ENCODE measurements at regions not wholly inside any gene's neighbourhood (a gene's known extent, or its start where the extent isn't known, plus 50 kb on each side); places are given as distances from the start of the nearest gene placed in this dataset.
A peak's percentile ranks its signal among the peaks of the same experiment; 100 is the strongest.

GRCh38 chr7:33736521-33737221, 168.7 kb upstream of the BMPER start:
- H3K36me3 ChIP-seq (ENCODE audit: control insufficient read depth in 3 of 3, insufficient read depth in 2 of 3, low read depth in 1 of 3, low read length in 3 of 3) = no peaks in the 10 kb centered on the region
- H3K27ac ChIP-seq (ENCODE audit: low read depth in 1 of 3, low read length in 2 of 3) = no peak overlapping the region
- 63 to 82% (median 72%) methylated on average over 6 of the region's 6 CpGs for WGBS, 3 donors
- no peak overlapping the region for H3K4me3 ChIP-seq (ENCODE audit: low read depth in 1 of 3, low read length in 3 of 3)
- H3K9me3 ChIP-seq (ENCODE audit: control insufficient read depth in 2 of 2, insufficient read depth in 1 of 2, low read depth in 1 of 2, low read length in 1 of 2) = no peaks in the 10 kb centered on the region
- peaks cover 0 to 12% (median 0%) of the 10 kb centered on the region in 3 donors for H3K4me1 ChIP-seq (ENCODE audit: control insufficient read depth in 3 of 3, insufficient read depth in 2 of 3, low read depth in 1 of 3, low read length in 2 of 3)
- DNase-seq (peak in 1 of 2 donors; percentile 4), FAIRE-seq (no peak)
- H3K27me3 ChIP-seq (ENCODE audit: control insufficient read depth in 3 of 3, insufficient read depth in 3 of 3, low read length in 3 of 3) = no peaks in the 10 kb centered on the region

GRCh38 chr7:33738260-33738935, 166.9 kb upstream of the BMPER start:
- FAIRE-seq (no peak), DNase-seq (no peak)
- Histone ChIP-seq H3K36me3 (ENCODE audit: control insufficient read depth in 3 of 3, insufficient read depth in 2 of 3, low read depth in 1 of 3, low read length in 3 of 3) (no peaks in the 10 kb centered on the region), H3K4me1 (ENCODE audit: control insufficient read depth in 3 of 3, insufficient read depth in 2 of 3, low read depth in 1 of 3, low read length in 2 of 3) (peaks cover 0 to 8% (median 0%) of the 10 kb centered on the region in 3 donors), H3K4me3 (ENCODE audit: low read depth in 1 of 3, low read length in 3 of 3) (no peak overlapping the region), H3K9me3 (ENCODE audit: control insufficient read depth in 2 of 2, insufficient read depth in 1 of 2, low read depth in 1 of 2, low read length in 1 of 2) (no peaks in the 10 kb centered on the region), H3K27ac (ENCODE audit: low read depth in 1 of 3, low read length in 2 of 3) (no peak overlapping the region), H3K27me3 (ENCODE audit: control insufficient read depth in 3 of 3, insufficient read depth in 3 of 3, low read length in 3 of 3) (no peaks in the 10 kb centered on the region)
- 88 to 94% (median 92%) methylated on average over 3 of the region's 3 CpGs for WGBS, 3 donors

GRCh38 chr7:33739286-33739685, 166.1 kb upstream of the BMPER start:
- FAIRE-seq (no peak), DNase-seq (no peak)
- WGBS, 3 donors = 92 to 95% (median 93%) methylated on average over 4 of the region's 4 CpGs
- Histone ChIP-seq H3K36me3 (ENCODE audit: control insufficient read depth in 3 of 3, insufficient read depth in 2 of 3, low read depth in 1 of 3, low read length in 3 of 3) (no peaks in the 10 kb centered on the region), H3K9me3 (ENCODE audit: control insufficient read depth in 2 of 2, insufficient read depth in 1 of 2, low read depth in 1 of 2, low read length in 1 of 2) (no peaks in the 10 kb centered on the region), H3K4me1 (ENCODE audit: control insufficient read depth in 3 of 3, insufficient read depth in 2 of 3, low read depth in 1 of 3, low read length in 2 of 3) (peaks cover 0 to 4% (median 0%) of the 10 kb centered on the region in 3 donors), H3K27ac (ENCODE audit: low read depth in 1 of 3, low read length in 2 of 3) (no peak overlapping the region), H3K4me3 (ENCODE audit: low read depth in 1 of 3, low read length in 3 of 3) (no peak overlapping the region), H3K27me3 (ENCODE audit: control insufficient read depth in 3 of 3, insufficient read depth in 3 of 3, low read length in 3 of 3) (no peaks in the 10 kb centered on the region)

- Histone ChIP-seq H3K4me3 (ENCODE audit: low read depth in 1 of 3, low read length in 3 of 3) (no peak overlapping the region), H3K9me3 (ENCODE audit: control insufficient read depth in 2 of 2, insufficient read depth in 1 of 2, low read depth in 1 of 2, low read length in 1 of 2) (no peaks in the 10 kb centered on the region), H3K27ac (ENCODE audit: low read depth in 1 of 3, low read length in 2 of 3) (no peak overlapping the region), H3K27me3 (ENCODE audit: control insufficient read depth in 3 of 3, insufficient read depth in 3 of 3, low read length in 3 of 3) (no peaks in the 10 kb centered on the region), H3K36me3 (ENCODE audit: control insufficient read depth in 3 of 3, insufficient read depth in 2 of 3, low read depth in 1 of 3, low read length in 3 of 3) (no peaks in the 10 kb centered on the region), H3K4me1 (ENCODE audit: control insufficient read depth in 3 of 3, insufficient read depth in 2 of 3, low read depth in 1 of 3, low read length in 2 of 3) (no peaks in the 10 kb centered on the region)
- no peak for DNase-seq
- FAIRE-seq = no peak
- WGBS, 3 donors = 78 to 89% (median 86%) methylated on average over 5 to 6 of the region's 6 CpGs
Measured at GRCh38 chr7:33742521-33742920, 162.8 kb upstream of the BMPER start.

- H3K9me3 ChIP-seq (ENCODE audit: control insufficient read depth in 2 of 2, insufficient read depth in 1 of 2, low read depth in 1 of 2, low read length in 1 of 2) = no peaks in the 10 kb centered on the region
- H3K27ac ChIP-seq (ENCODE audit: low read depth in 1 of 3, low read length in 2 of 3) = peak overlapping the region in 1 of 3 donors; percentile 33
- no peaks in the 10 kb centered on the region for H3K4me1 ChIP-seq (ENCODE audit: control insufficient read depth in 3 of 3, insufficient read depth in 2 of 3, low read depth in 1 of 3, low read length in 2 of 3)
- WGBS, 3 donors = 89 to 93% (median 91%) methylated on average over 4 of the region's 4 CpGs
- FAIRE-seq (no peak), DNase-seq (no peak)
- H3K27me3 ChIP-seq (ENCODE audit: control insufficient read depth in 3 of 3, insufficient read depth in 3 of 3, low read length in 3 of 3) = no peaks in the 10 kb centered on the region
- no peak overlapping the region for H3K4me3 ChIP-seq (ENCODE audit: low read depth in 1 of 3, low read length in 3 of 3)
- H3K36me3 ChIP-seq (ENCODE audit: control insufficient read depth in 3 of 3, insufficient read depth in 2 of 3, low read depth in 1 of 3, low read length in 3 of 3) = no peaks in the 10 kb centered on the region
Measured at GRCh38 chr7:33742999-33743587, 162.2 kb upstream of the BMPER start.

GRCh38 chr7:33743594-33743993, 161.7 kb upstream of the BMPER start:
- DNase-seq = no peak
- Histone ChIP-seq H3K9me3 (ENCODE audit: control insufficient read depth in 2 of 2, insufficient read depth in 1 of 2, low read depth in 1 of 2, low read length in 1 of 2) (no peaks in the 10 kb centered on the region), H3K4me3 (ENCODE audit: low read depth in 1 of 3, low read length in 3 of 3) (no peak overlapping the region), H3K4me1 (ENCODE audit: control insufficient read depth in 3 of 3, insufficient read depth in 2 of 3, low read depth in 1 of 3, low read length in 2 of 3) (no peaks in the 10 kb centered on the region), H3K36me3 (ENCODE audit: control insufficient read depth in 3 of 3, insufficient read depth in 2 of 3, low read depth in 1 of 3, low read length in 3 of 3) (no peaks in the 10 kb centered on the region), H3K27ac (ENCODE audit: low read depth in 1 of 3, low read length in 2 of 3) (no peak overlapping the region), H3K27me3 (ENCODE audit: control insufficient read depth in 3 of 3, insufficient read depth in 3 of 3, low read length in 3 of 3) (no peaks in the 10 kb centered on the region)
- WGBS, 3 donors = 77 to 89% (median 83%) methylated on average over 5 of the region's 5 CpGs
- no peak for FAIRE-seq

- H3K4me1 ChIP-seq (ENCODE audit: control insufficient read depth in 3 of 3, insufficient read depth in 2 of 3, low read depth in 1 of 3, low read length in 2 of 3) = no peaks in the 10 kb centered on the region
- no peak overlapping the region for H3K27ac ChIP-seq (ENCODE audit: low read depth in 1 of 3, low read length in 2 of 3)
- DNase-seq = peak; percentile 37 to 60
- no peak overlapping the region for H3K4me3 ChIP-seq (ENCODE audit: low read depth in 1 of 3, low read length in 3 of 3)
- no peak for FAIRE-seq
- H3K9me3 ChIP-seq (ENCODE audit: control insufficient read depth in 2 of 2, insufficient read depth in 1 of 2, low read depth in 1 of 2, low read length in 1 of 2) = no peaks in the 10 kb centered on the region
- H3K27me3 ChIP-seq (ENCODE audit: control insufficient read depth in 3 of 3, insufficient read depth in 3 of 3, low read length in 3 of 3) = no peaks in the 10 kb centered on the region
- H3K36me3 ChIP-seq (ENCODE audit: control insufficient read depth in 3 of 3, insufficient read depth in 2 of 3, low read depth in 1 of 3, low read length in 3 of 3) = no peaks in the 10 kb centered on the region
- WGBS, 3 donors = 85 to 89% (median 88%) methylated on average over 3 of the region's 3 CpGs
Measured at GRCh38 chr7:33744293-33745075, 160.9 kb upstream of the BMPER start.

- Histone ChIP-seq H3K36me3 (ENCODE audit: control insufficient read depth in 3 of 3, insufficient read depth in 2 of 3, low read depth in 1 of 3, low read length in 3 of 3) (no peaks in the 10 kb centered on the region), H3K9me3 (ENCODE audit: control insufficient read depth in 2 of 2, insufficient read depth in 1 of 2, low read depth in 1 of 2, low read length in 1 of 2) (no peaks in the 10 kb centered on the region), H3K4me1 (ENCODE audit: control insufficient read depth in 3 of 3, insufficient read depth in 2 of 3, low read depth in 1 of 3, low read length in 2 of 3) (no peaks in the 10 kb centered on the region), H3K27ac (ENCODE audit: low read depth in 1 of 3, low read length in 2 of 3) (no peak overlapping the region), H3K4me3 (ENCODE audit: low read depth in 1 of 3, low read length in 3 of 3) (no peak overlapping the region), H3K27me3 (ENCODE audit: control insufficient read depth in 3 of 3, insufficient read depth in 3 of 3, low read length in 3 of 3) (no peaks in the 10 kb centered on the region)
- DNase-seq = no peak
- no peak for FAIRE-seq
- WGBS, 3 donors = 76 to 89% (median 79%) methylated on average over 3 of the region's 3 CpGs
Measured at GRCh38 chr7:33745934-33746333, 159.4 kb upstream of the BMPER start.
